GM21619 (cell line): ENCODE measurements at regions not wholly inside any gene's neighbourhood (a gene's known extent, or its start where the extent isn't known, plus 50 kb on each side); places are given as distances from the start of the nearest gene placed in this dataset.

ENCODE experiments used
- ATAC-seq: cut with Tn5 transposase; IDR thresholded peaks from one replicate; pipeline ENCODE4 v1.9.1; 2021; ENCODE audit not compliant: unreplicated experiment

DNA sequence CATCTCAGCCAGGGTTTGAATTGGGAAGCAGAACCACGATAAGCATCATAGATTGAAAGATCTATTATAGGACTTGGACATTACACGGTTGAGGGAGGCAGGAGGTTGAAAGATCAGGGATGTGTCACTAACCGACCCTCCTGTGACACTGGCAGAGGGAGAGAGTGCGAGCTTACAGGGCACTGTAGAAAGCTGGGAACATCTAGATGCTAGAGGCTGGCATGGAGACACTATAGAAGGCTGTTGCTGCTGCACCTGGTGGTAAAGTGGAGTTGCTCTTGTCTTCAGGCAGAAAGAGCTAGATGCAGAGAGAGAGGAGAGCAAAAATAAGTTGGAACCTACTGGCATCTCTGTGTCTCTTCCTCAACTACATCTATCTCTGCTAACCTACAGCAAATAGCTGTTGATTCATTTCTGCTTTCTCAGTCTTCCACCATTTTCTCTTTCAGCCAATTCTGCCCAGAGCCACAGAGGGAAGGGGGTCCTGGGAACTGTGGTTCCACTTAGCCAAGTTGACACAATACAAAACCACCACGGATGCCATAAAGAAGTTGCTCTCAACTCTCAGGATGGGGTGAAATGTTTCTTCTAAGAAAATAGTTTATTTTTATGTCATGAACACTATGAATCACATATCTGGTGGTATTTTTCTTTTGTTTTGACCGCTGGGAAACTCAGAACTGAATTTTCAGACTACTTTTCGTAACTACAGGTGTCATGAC lies 155.9 kb downstream of the ZNF281 start:
- peak; percentile 43 for ATAC-seq

- ATAC-seq = no peak
Measured at GRCh38 chr1:200252531-200252930, 157.3 kb downstream of the ZNF281 start.

- no peak for ATAC-seq
Measured at GRCh38 chr1:200250469-200250868, 159.4 kb downstream of the ZNF281 start.

DNA sequence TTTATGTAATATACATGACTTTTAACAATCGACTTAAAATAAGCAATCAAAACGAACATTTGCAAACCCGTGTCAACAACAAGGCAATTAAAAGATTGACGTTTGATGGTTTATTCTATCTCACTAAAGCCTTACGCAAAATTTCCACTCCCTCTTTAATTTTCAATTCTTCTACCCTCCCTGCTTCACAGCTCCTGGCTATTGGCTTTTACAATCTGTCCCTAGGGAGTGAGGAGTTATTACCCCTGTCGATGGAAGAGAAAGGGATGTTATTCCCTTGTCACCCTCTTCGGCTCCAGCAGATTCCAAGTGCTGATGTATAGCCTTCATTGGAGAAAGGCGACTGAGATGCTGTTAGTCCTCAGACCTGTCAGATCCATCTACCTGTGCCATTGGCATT lies 161.3 kb downstream of the ZNF281 start:
- ATAC-seq = no peak

- ATAC-seq = no peak
Measured at GRCh38 chr1:200247518-200247917, 162.3 kb downstream of the ZNF281 start.

- no peak for ATAC-seq
Measured at GRCh38 chr1:200245473-200245872, 164.4 kb downstream of the ZNF281 start.

DNA sequence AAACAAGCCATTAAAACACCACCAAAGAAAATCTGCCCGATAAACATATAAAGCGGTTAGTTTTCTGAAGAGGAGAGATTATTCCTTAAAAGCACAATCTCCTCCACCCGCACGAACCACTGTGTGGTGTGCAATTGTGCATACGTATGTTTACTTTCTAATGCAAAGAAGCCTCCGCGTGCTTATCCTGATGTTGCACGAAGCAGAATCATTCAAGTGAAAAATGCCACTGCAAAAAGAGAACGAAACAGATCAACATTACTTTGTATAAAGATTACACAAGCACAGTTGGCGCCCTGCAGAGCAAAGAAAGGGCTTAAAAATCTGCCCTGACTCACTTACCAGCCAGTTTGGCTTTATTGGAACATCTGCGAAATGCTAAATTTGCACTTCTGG lies 166.8 kb downstream of the ZNF281 start:
- no peak for ATAC-seq

- ATAC-seq = no peak
Measured at GRCh38 chr1:200242110-200243041, 167.5 kb downstream of the ZNF281 start.

DNA sequence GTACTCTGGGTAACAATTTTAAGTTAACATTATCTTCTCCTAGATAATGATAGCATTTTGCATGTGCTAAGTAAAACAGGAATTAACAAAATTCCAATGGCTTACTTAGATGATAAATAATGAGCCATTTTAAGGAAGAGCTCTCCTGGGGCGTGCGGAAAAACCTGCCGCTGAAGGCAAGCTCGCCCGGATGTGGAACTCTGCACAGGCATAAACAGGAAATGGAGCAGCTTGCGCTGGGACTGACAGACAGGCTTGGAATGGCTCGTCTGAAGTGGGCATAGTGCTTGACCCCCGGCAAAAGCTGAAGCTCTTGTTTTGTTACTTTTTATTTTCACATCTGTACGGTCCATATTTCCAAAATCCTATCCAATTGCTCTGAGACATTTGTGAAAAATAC lies 169.2 kb downstream of the ZNF281 start:
- no peak for ATAC-seq

DNA sequence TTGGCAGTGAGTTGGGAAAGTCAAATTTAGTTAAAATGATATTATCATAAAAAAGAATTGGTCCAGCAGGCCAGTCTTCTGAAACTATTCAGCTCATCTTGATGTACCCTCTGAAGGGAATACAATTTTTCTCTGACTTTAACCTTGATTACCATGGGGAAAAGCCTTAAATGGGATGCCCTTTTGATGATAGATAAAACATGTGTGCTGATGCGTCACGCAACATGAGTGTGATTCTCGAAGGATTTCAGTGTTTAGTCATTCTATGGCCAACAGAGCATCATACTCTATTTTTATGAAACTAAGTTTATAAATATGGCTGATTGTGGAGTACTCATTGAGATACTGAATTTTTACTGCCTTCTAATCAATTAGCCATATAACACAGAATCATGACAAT lies 171.5 kb downstream of the ZNF281 start:
- no peak for ATAC-seq

DNA sequence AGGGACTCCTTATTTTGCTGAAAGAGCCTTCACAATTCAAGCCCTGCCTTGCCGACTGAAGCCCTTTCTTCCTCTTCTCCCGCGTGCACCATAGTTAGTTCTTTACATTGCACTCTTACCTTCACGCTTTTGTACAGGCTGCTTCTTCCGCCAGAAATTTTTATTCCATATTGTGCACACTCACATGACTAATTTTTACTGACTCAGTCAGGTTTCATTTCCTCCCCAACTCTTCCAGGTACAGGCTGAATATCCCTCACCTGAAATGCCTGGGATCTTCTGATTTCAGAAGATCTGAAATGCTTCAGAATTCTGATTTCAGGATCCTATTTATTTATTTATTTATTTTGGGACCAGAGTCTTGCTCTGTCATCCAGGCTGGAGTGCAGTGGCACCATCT lies 172.8 kb downstream of the ZNF281 start:
- ATAC-seq = no peak

GRCh38 chr1:200234938-200235337 lies 174.9 kb downstream of the ZNF281 start:
- ATAC-seq = no peak

DNA sequence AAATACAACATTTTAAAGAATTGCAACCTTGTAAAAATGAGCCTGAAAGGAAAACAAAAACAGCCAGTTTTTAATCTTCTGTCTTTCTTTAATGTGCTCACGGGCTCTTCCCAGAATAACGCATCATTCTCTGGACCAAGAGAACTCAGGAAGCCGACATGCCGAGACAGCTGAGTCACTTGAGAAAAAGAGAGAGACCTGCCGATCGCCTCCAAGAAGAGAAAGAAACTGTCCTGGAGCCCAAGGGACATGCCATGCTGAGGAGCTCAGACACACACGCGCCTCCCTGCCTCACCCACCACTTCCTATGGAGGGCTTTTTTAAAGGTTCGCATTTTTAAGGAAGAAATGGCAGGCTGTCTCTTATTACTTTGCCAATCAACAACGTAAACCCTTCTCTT lies 176.4 kb downstream of the ZNF281 start:
- no peak for ATAC-seq

GRCh38 chr1:200231787-200232231 lies 178.0 kb downstream of the ZNF281 start:
- ATAC-seq = no peak

DNA sequence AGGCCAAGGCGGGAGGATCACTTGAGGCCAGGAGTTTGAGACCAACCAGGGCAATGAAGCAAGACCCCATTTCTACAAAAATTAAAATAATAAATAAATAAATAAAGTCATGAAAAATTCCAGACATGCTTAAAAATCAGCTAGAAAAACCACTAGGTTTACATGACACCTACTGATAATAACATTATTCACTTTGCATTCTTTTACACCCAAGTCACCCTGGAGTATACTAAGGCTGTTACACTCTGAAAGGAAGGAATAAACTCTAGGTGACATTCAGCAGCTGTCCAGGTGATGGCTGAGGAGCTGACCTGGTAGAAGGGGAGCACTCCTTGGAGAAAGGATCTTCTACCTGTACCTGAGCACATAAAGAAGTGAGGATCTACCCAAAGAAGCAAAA lies 179.2 kb downstream of the ZNF281 start:
- ATAC-seq = no peak

- ATAC-seq = no peak
Measured at GRCh38 chr1:200228486-200228885, 181.3 kb downstream of the ZNF281 start.

- ATAC-seq = no peak
Measured at GRCh38 chr1:200228081-200228480, 181.8 kb downstream of the ZNF281 start.
